Endothelial cell of umbilical vein (primary cell): ENCODE measurements at regions not wholly inside any gene's neighbourhood (a gene's known extent, or its start where the extent isn't known, plus 50 kb on each side); places are given as distances from the start of the nearest gene placed in this dataset.

Source experiments
- BruUV-seq: library from RNA; stranded (reverse); fragments of 400-500 nt; replicated peaks from 2 replicates; lab custom pipeline; 2021; lab: Mats Ljungman, UMichigan
- CTCF ChIA-PET: fragments of 300-600, 350-600 bp; sonication (Branson Sonifier 250); formaldehyde crosslinking; loops from one replicate; lab custom pipeline; 2021; ENCODE audit warnings: antibody characterized with exemption, inconsistent platforms; lab: Charles Lee
- POLR2A ChIA-PET: fragments of 300-600, 350-600 bp; sonication (Branson Sonifier 250); formaldehyde crosslinking; loops from one replicate; lab custom pipeline; 2021; ENCODE audit warnings: antibody characterized with exemption, inconsistent platforms; lab: Charles Lee
- DNase-seq: peaks from one replicate; pipeline ENCODE4 v3.0.0-alpha.2; 2011; ENCODE audit warnings: low read depth, low spot score
- FAIRE-seq: peaks from 2 replicates; lab custom pipeline; 2011; peaks lifted over from hg19 to GRCh38; lab: Jason Lieb, UNC
- H2AFZ ChIP-seq: 2 replicates; pipeline ENCODE4 v1.6.0; 2012; ENCODE audit warnings: low read depth, low read length, control low read depth, inconsistent platforms
- H3K27ac ChIP-seq: 2 replicates; pipeline ENCODE4 v1.5.1; 2011; ENCODE audit warnings: low read depth, mild to moderate bottlenecking, control low read depth, low read length, moderate library complexity; ENCODE audit not compliant: insufficient read depth
- H3K27me3 ChIP-seq, 2 experiments: 2 replicates each; pipeline versions ENCODE4 v1.6.0 to v1.6.1; 2011; ENCODE audit warnings: low read length in 2 of 2, mixed read lengths in 1 of 2; ENCODE audit not compliant: control insufficient read depth in 2 of 2, insufficient read depth in 2 of 2
- H3K36me3 ChIP-seq, 2 experiments: 2 replicates in 1 of 2; 3 replicates in 1 of 2; pipeline ENCODE4 v1.5.1; 2011; ENCODE audit warnings: low read length in 2 of 2, mild to moderate bottlenecking in 1 of 2, moderate library complexity in 1 of 2; ENCODE audit not compliant: control insufficient read depth in 2 of 2, insufficient read depth in 2 of 2; ENCODE audit errors: extremely low read depth in 1 of 2
- H3K4me1 ChIP-seq: 3 replicates; pipeline ENCODE4 v1.5.1; 2011; ENCODE audit warnings: mild to moderate bottlenecking, low read length; ENCODE audit not compliant: control insufficient read depth, insufficient read depth; ENCODE audit errors: extremely low read depth
- H3K4me2 ChIP-seq: 2 replicates; pipeline ENCODE4 v1.6.1; 2011; ENCODE audit warnings: low read length, control low read depth, mixed read lengths; ENCODE audit not compliant: insufficient read depth
- H3K4me3 ChIP-seq, 3 experiments: fragments of 200-600 bp in 1 of 3; sonication (generic), shearing (Covaris generic) in 1 of 3; replicated peaks in 1 of 3; 2 replicates each; pipeline ENCODE4 v1.5.1; 2011 to 2016; ENCODE audit warnings: control low read depth in 3 of 3, low read length in 3 of 3, mild to moderate bottlenecking in 2 of 3, inconsistent platforms in 1 of 3, low read depth in 1 of 3, moderate library complexity in 1 of 3; ENCODE audit not compliant: insufficient read depth in 1 of 3
- H3K79me2 ChIP-seq: 2 replicates; pipeline ENCODE4 v1.6.0; 2012; ENCODE audit warnings: low read length, inconsistent platforms; ENCODE audit not compliant: control insufficient read depth, insufficient read depth
- H3K9ac ChIP-seq: replicated peaks from 2 replicates; pipeline ENCODE3; 2011; ENCODE audit warnings: low read length, control low read depth; ENCODE audit not compliant: insufficient read depth; ENCODE audit errors: extremely low read depth
- H3K9me1 ChIP-seq: replicated peaks from 3 replicates; pipeline ENCODE4 v1.6.0; 2011; ENCODE audit warnings: mild to moderate bottlenecking, low read length; ENCODE audit not compliant: control insufficient read depth, insufficient read depth; ENCODE audit errors: extremely low read depth
- H3K9me3 ChIP-seq: replicated peaks from 2 replicates; pipeline ENCODE4 v1.5.1; 2012; ENCODE audit warnings: low read length, inconsistent platforms; ENCODE audit not compliant: control insufficient read depth, insufficient read depth
- H4K20me1 ChIP-seq: replicated peaks from 2 replicates; pipeline ENCODE3; 2011; ENCODE audit warnings: mild to moderate bottlenecking, low read length; ENCODE audit not compliant: control insufficient read depth, insufficient read depth; ENCODE audit errors: extremely low read depth
- EZH2 ChIP-seq: IDR thresholded peaks from 2 replicates; pipeline ENCODE4 v1.6.1; 2012; ENCODE audit warnings: borderline replicate concordance, low read depth, mild to moderate bottlenecking, moderate library complexity, low read length, inconsistent platforms; ENCODE audit not compliant: severe bottlenecking
- FOS ChIP-seq: IDR thresholded peaks from 2 replicates; pipeline ENCODE4 v1.6.1; 2011; ENCODE audit warnings: mild to moderate bottlenecking, low read length, moderate library complexity, borderline replicate concordance; ENCODE audit not compliant: insufficient read depth
- GATA2 ChIP-seq: IDR thresholded peaks from 2 replicates; pipeline ENCODE4 v1.7.0; 2011; ENCODE audit warnings: low read depth, mild to moderate bottlenecking, moderate library complexity, mixed read lengths, low read length; ENCODE audit not compliant: insufficient read length, insufficient read depth
- JUN ChIP-seq: IDR thresholded peaks from 2 replicates; pipeline ENCODE4 v1.6.1; 2011; ENCODE audit warnings: borderline replicate concordance, low read depth; ENCODE audit not compliant: insufficient read length, insufficient read depth
- MYC ChIP-seq: IDR thresholded peaks from one replicate; pipeline ENCODE4 v1.6.1; 2011; ENCODE audit warnings: mild to moderate bottlenecking, low read depth, low read length
- POLR2A ChIP-seq: IDR thresholded peaks from 2 replicates; pipeline ENCODE4 v1.6.1; 2012; ENCODE audit warnings: low read depth, mild to moderate bottlenecking, control low read depth, low read length
- POLR2AphosphoS5 ChIP-seq: IDR thresholded peaks from 2 replicates; pipeline ENCODE4 v1.6.1; 2012; ENCODE audit warnings: low read depth, mild to moderate bottlenecking, control low read depth, low read length, moderate library complexity; ENCODE audit not compliant: insufficient read depth
- dilution Hi-C: fragments of 300-500 bp; cut with MboI; formaldehyde crosslinking; loops from one replicate; pipeline ENCODE4 v1.15.0; 2019; ENCODE audit warnings: low sequenced_read_pairs; ENCODE audit not compliant: extremely low pct_ligation_motif_present
- intact Hi-C: fragments of 100-400 bp; cut with micrococcal nuclease; formaldehyde crosslinking; loops from one replicate; pipeline ENCODE4 v1.10.0; 2022
- TF ChIP-seq, protein P1 (sequence below), 2 donors: IDR thresholded peaks; 1 replicate in 1 of 2; 2 replicates in 1 of 2; pipeline ENCODE4 v1.5.1; 2011; ENCODE audit warnings: low read length in 2 of 2, mild to moderate bottlenecking in 2 of 2, moderate library complexity in 2 of 2, control low read depth in 1 of 2, inconsistent platforms in 1 of 2, low read depth in 1 of 2; ENCODE audit not compliant: insufficient read depth in 1 of 2; ENCODE audit errors: extremely low read depth in 1 of 2
- TF ChIP-seq, protein P2 (sequence below): IDR thresholded peaks from 2 replicates; pipeline ENCODE4 v1.6.1; 2011; ENCODE audit not compliant: insufficient read depth, insufficient read length

DNA sequence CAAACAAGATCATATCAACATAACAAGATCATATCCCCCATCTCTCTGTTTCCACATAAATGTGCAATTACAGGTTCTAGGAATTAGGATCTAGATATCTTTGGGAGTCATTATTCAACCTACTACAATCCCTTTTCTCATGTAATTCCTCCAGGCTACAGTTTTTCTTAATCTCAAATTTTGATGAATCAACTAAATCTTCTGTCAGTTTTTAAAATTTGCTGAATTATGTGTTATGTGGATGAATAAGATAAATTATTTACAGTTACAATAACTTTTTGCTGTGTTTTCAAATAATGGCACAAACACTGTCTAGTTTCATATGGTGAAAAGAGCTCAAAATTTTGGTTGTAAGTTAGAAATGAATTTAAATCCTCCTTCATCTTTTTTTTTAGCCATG, 405.8 kb downstream of the FAM170A start:
- dilution Hi-C loops: no loop called here
- H3K9me3 ChIP-seq: no peaks in the 10 kb centered on the region
- H3K27ac ChIP-seq: no peak overlapping the region
- H3K4me2 ChIP-seq: no peak overlapping the region
- no peaks in the 10 kb centered on the region for H3K36me3 ChIP-seq
- CTCF ChIA-PET: no interaction called here
- intact Hi-C loops: no loop called here
- DNase-seq: no peak
- H3K4me1 ChIP-seq: no peaks in the 10 kb centered on the region
- no peak overlapping the region for H2AFZ ChIP-seq
- no peaks in the 10 kb centered on the region for H3K27me3 ChIP-seq
- no peak overlapping the region for H3K9ac ChIP-seq
- no TSS peak for BruUV-seq
- FAIRE-seq: no peak
- TF ChIP-seq, protein P1, sequence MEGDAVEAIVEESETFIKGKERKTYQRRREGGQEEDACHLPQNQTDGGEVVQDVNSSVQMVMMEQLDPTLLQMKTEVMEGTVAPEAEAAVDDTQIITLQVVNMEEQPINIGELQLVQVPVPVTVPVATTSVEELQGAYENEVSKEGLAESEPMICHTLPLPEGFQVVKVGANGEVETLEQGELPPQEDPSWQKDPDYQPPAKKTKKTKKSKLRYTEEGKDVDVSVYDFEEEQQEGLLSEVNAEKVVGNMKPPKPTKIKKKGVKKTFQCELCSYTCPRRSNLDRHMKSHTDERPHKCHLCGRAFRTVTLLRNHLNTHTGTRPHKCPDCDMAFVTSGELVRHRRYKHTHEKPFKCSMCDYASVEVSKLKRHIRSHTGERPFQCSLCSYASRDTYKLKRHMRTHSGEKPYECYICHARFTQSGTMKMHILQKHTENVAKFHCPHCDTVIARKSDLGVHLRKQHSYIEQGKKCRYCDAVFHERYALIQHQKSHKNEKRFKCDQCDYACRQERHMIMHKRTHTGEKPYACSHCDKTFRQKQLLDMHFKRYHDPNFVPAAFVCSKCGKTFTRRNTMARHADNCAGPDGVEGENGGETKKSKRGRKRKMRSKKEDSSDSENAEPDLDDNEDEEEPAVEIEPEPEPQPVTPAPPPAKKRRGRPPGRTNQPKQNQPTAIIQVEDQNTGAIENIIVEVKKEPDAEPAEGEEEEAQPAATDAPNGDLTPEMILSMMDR (IDR thresholded peaks at IDR 0.05; ENCODE audit: extremely low read depth in 1 of 2, insufficient read depth in 1 of 2, low read depth in 1 of 2, low read length in 2 of 2): no peak
- TF ChIP-seq MYC (no peak), POLR2AphosphoS5 (no peak), EZH2 (no peak), GATA2 (no peak), JUN (no peak), FOS (no peak), POLR2A (no peak)
- TF ChIP-seq, protein P2, sequence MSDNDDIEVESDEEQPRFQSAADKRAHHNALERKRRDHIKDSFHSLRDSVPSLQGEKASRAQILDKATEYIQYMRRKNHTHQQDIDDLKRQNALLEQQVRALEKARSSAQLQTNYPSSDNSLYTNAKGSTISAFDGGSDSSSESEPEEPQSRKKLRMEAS: no peak
- H3K79me2 ChIP-seq: no peaks in the 10 kb centered on the region
- no peak overlapping the region for H3K4me3 ChIP-seq
- H3K9me1 ChIP-seq: no peaks in the 10 kb centered on the region
- H4K20me1 ChIP-seq: no peaks in the 10 kb centered on the region
- POLR2A ChIA-PET: no interaction called here
